Neural progenitor cell (in vitro differentiated cells): ENCODE measurements at regions not wholly inside any gene's neighbourhood (a gene's known extent, or its start where the extent isn't known, plus 50 kb on each side); places are given as distances from the start of the nearest gene placed in this dataset.

Experiments
- DNase-seq: peaks from one replicate; pipeline ENCODE4 v3.0.0-alpha.2; 2016; ENCODE audit warnings: low spot score
- H2AFZ ChIP-seq: fragments of 200-600 bp; sonication (generic); replicated peaks from 2 replicates; pipeline ENCODE4 v1.6.1; 2016; ENCODE audit warnings: antibody characterized with exemption
- H3F3A ChIP-seq: fragments of 200-600 bp; sonication (generic); 2 replicates; pipeline ENCODE4 v1.6.1; 2016; ENCODE audit warnings: antibody characterized with exemption, low read depth
- H3K27ac ChIP-seq: fragments of 200-600 bp; sonication (generic); 2 replicates; pipeline ENCODE4 v1.5.1; 2016; ENCODE audit warnings: mild to moderate bottlenecking
- H3K27me3 ChIP-seq: fragments of 200-600 bp; sonication (generic); 2 replicates; pipeline ENCODE4 v1.6.1; 2016; ENCODE audit warnings: mild to moderate bottlenecking, moderate library complexity
- H3K36me3 ChIP-seq: fragments of 200-600 bp; sonication (generic); 2 replicates; pipeline ENCODE4 v1.5.1; 2016
- H3K4me1 ChIP-seq: fragments of 200-600 bp; sonication (generic); 2 replicates; pipeline ENCODE4 v1.6.1; 2016; ENCODE audit warnings: mixed run types
- H3K4me2 ChIP-seq: fragments of 200-600 bp; sonication (generic); 2 replicates; pipeline ENCODE4 v1.6.1; 2016
- H3K4me3 ChIP-seq: fragments of 200-600 bp; sonication (generic); 2 replicates; pipeline ENCODE4 v1.5.1; 2016
- H3K79me2 ChIP-seq: fragments of 200-600 bp; sonication (generic); 2 replicates; pipeline ENCODE4 v1.6.1; 2016; ENCODE audit warnings: low read depth
- H3K9ac ChIP-seq: fragments of 200-600 bp; sonication (generic); 2 replicates; pipeline ENCODE4 v1.6.1; 2016
- H3K9me3 ChIP-seq: fragments of 200-600 bp; sonication (generic); 2 replicates; pipeline ENCODE4 v1.5.1; 2016; ENCODE audit warnings: low read depth
- H4K20me1 ChIP-seq: fragments of 200-600 bp; sonication (generic); 2 replicates; pipeline ENCODE4 v1.6.1; 2016; ENCODE audit warnings: low read depth
- H3K27ac Mint-ChIP-seq: 3 replicates; pipeline ENCODE4 v1.8.0; 2021; ENCODE audit warnings: mixed read lengths
- H3K27me3 Mint-ChIP-seq: 2 replicates; pipeline ENCODE4 v1.8.0; 2022; ENCODE audit warnings: low read depth, mild to moderate bottlenecking, inconsistent platforms, moderate library complexity, mixed read lengths; ENCODE audit not compliant: insufficient read depth
- H3K36me3 Mint-ChIP-seq: 3 replicates; pipeline ENCODE4 v1.8.0; 2021; ENCODE audit warnings: mixed read lengths
- H3K4me1 Mint-ChIP-seq: 3 replicates; pipeline ENCODE4 v1.8.0; 2021; ENCODE audit warnings: mixed read lengths
- H3K4me3 Mint-ChIP-seq: 3 replicates; pipeline ENCODE4 v1.8.0; 2021; ENCODE audit warnings: mild to moderate bottlenecking, moderate library complexity, mixed read lengths
- H3K9me3 Mint-ChIP-seq: 3 replicates; pipeline ENCODE4 v1.8.0; 2020; ENCODE audit warnings: mixed read lengths
- CTCF ChIP-seq: fragments of 200-600 bp; sonication (generic); IDR thresholded peaks from 2 replicates; pipeline ENCODE4 v1.5.1; 2017; ENCODE audit warnings: antibody characterized with exemption, mild to moderate bottlenecking
- EZH2 ChIP-seq: fragments of 200-600 bp; sonication (generic); IDR thresholded peaks from 2 replicates; pipeline ENCODE4 v1.6.1; 2017; ENCODE audit warnings: antibody characterized with exemption, mild to moderate bottlenecking, moderate library complexity
- EZH2phosphoT487 ChIP-seq: fragments of 200-600 bp; sonication (generic); IDR thresholded peaks from 2 replicates; pipeline ENCODE4 v1.6.1; 2017; ENCODE audit warnings: antibody characterized with exemption

DNA sequence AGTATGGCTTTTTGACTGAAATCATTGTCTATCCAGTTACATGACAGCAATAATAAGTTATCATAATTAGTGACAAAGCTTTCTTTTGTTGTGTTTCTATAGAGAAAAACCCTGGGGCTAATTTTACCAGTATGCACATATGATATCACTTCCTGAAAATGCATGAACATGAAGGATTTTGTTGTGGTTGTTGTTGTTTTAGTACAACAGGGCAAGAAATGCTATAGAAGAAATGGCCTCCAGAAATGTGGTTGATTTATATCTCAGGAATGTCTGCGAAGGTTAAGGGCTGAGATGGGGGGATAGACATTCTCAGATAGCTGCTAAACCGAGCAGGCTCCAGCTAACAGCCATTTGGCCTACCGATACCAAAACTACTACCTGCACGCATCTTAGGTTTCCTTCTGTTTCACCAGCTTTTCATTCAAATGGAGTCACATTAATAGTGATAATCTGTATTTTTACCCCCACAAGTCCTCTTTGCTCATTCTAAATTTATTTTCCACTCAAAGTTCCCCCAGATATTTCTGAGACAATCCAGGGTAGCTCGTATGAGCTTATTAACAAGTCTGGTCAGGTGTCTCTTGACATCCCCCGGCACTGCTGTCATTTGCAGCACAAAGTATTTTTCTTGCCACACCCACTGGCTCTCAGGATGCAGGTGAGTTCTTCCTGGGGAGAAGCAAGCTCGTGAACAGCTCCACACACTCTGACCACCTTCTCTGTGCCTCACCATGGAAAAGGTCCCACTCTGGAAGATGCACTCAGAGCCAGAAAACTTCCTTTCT, 232.4 kb upstream of the GAS1 start:
- Mint-ChIP-seq H3K4me1 (no peaks in the 10 kb centered on the region), H3K27ac (no peak overlapping the region), H3K36me3 (no peaks in the 10 kb centered on the region), H3K27me3 (no peaks in the 10 kb centered on the region), H3K4me3 (no peak overlapping the region), H3K9me3 (peaks cover 9% of the 10 kb centered on the region)
- Histone ChIP-seq H2AFZ (no peak overlapping the region), H3K4me3 (no peak overlapping the region), H3K27ac (no peak overlapping the region), H3K4me2 (no peak overlapping the region), H3K9ac (no peak overlapping the region), H3K4me1 (no peaks in the 10 kb centered on the region), H3K79me2 (no peaks in the 10 kb centered on the region), H4K20me1 (no peaks in the 10 kb centered on the region), H3F3A (no peaks in the 10 kb centered on the region), H3K9me3 (no peaks in the 10 kb centered on the region), H3K36me3 (no peaks in the 10 kb centered on the region), H3K27me3 (no peaks in the 10 kb centered on the region)
- no peak for TF ChIP-seq CTCF
- no peak for TF ChIP-seq EZH2phosphoT487
- TF ChIP-seq EZH2 = no peak
- no peak for DNase-seq

DNA sequence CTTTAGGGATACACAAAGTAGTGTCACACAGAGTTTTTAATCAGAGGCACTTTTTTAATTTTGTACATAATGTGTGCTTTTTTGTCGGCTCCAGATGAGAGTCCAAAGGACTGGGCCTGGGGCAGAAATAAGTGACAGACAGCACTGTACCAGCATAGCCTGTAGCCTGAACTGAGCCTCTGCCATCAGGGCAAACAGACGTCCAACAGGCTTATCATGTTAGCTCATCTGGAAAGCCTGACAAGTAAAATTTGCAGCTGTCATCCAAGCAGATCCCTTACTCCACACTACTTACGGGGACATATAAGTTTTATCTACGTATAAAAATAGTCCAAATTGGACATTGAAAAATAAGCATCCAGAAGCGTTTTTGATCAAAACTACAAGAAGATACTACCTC, 233.1 kb upstream of the GAS1 start:
- no peak overlapping the region for H3K4me3 Mint-ChIP-seq

DNA sequence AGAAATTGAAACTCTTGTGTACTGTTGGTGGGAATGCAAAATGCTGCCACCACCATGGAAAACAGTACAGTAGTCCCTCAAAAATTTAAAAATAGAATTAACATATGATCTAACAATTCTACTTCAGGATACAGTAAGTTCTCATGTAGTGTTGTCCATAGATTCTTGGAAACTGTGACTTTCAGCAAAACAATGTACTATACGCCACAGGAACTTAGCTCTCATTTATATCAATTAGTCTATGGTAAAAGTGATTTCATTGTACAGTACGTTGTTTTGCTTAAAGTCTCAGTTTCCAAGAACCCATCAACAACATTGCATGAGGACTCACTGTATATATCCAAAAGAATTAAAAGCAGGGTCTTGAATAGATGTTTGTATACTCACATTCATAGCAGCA, 233.5 kb upstream of the GAS1 start:
- no peaks in the 10 kb centered on the region for H3K9me3 ChIP-seq
- H3K27me3 Mint-ChIP-seq = no peaks in the 10 kb centered on the region
- H3K36me3 Mint-ChIP-seq = no peaks in the 10 kb centered on the region
- no peak overlapping the region for H2AFZ ChIP-seq
- H3K9ac ChIP-seq = no peak overlapping the region
- no peaks in the 10 kb centered on the region for H4K20me1 ChIP-seq
- no peaks in the 10 kb centered on the region for H3K79me2 ChIP-seq
- H3K36me3 ChIP-seq = no peaks in the 10 kb centered on the region
- peaks cover 9% of the 10 kb centered on the region for H3K9me3 Mint-ChIP-seq
- no peak overlapping the region for H3K4me3 Mint-ChIP-seq
- no peak overlapping the region for H3K4me2 ChIP-seq
- no peaks in the 10 kb centered on the region for H3K27me3 ChIP-seq
- no peak overlapping the region for H3K27ac Mint-ChIP-seq
- no peaks in the 10 kb centered on the region for H3K4me1 ChIP-seq
- peaks cover 10% of the 10 kb centered on the region for H3K4me1 Mint-ChIP-seq
- H3K4me3 ChIP-seq = no peak overlapping the region
- no peak for TF ChIP-seq CTCF
- no peak for TF ChIP-seq EZH2
- no peak for TF ChIP-seq EZH2phosphoT487
- no peak for DNase-seq
- no peaks in the 10 kb centered on the region for H3F3A ChIP-seq
- H3K27ac ChIP-seq = no peak overlapping the region

More for the DNA sequence above, 233.1 kb upstream of the GAS1 start:
- Histone ChIP-seq H3K4me1 (no peaks in the 10 kb centered on the region), H3K4me2 (no peak overlapping the region), H3K9ac (no peak overlapping the region), H3K4me3 (no peak overlapping the region), H3K36me3 (no peaks in the 10 kb centered on the region), H3K79me2 (no peaks in the 10 kb centered on the region), H3F3A (no peaks in the 10 kb centered on the region), H3K27me3 (no peaks in the 10 kb centered on the region), H3K27ac (no peak overlapping the region), H3K9me3 (no peaks in the 10 kb centered on the region), H2AFZ (no peak overlapping the region), H4K20me1 (no peaks in the 10 kb centered on the region)
- peaks cover 9% of the 10 kb centered on the region for H3K9me3 Mint-ChIP-seq
- no peaks in the 10 kb centered on the region for H3K36me3 Mint-ChIP-seq
- H3K27ac Mint-ChIP-seq = no peak overlapping the region
- no peak for DNase-seq
- peaks cover 6% of the 10 kb centered on the region for H3K4me1 Mint-ChIP-seq
- H3K27me3 Mint-ChIP-seq = no peaks in the 10 kb centered on the region
- TF ChIP-seq CTCF = no peak
- TF ChIP-seq EZH2phosphoT487 = no peak
- TF ChIP-seq EZH2 = no peak
